HG02610 (cell line): ENCODE measurements at regions not wholly inside any gene's neighbourhood (a gene's known extent, or its start where the extent isn't known, plus 50 kb on each side); places are given as distances from the start of the nearest gene placed in this dataset.
"Not testable (repeated sequence)": the region's sequence is repeated elsewhere in the genome, so short reads cannot be mapped to it uniquely, and the experiment has no call there.

Source experiments
- ATAC-seq: cut with Tn5 transposase; IDR thresholded peaks from one replicate; pipeline ENCODE4 v1.9.1; 2021; ENCODE audit warnings: mild to moderate bottlenecking, moderate library complexity; ENCODE audit not compliant: unreplicated experiment

GRCh38 chr5:110288766-110289511, 437.5 kb downstream of the TMEM232 start:
- no peak for ATAC-seq

- ATAC-seq: no peak
Observed at GRCh38 chr5:110289512-110289810, 437.0 kb downstream of the TMEM232 start.

GRCh38 chr5:110290542-110290941, 435.9 kb downstream of the TMEM232 start:
- ATAC-seq: no peak

GRCh38 chr5:110294281-110294680, 432.2 kb downstream of the TMEM232 start:
- ATAC-seq: no peak

- no peak for ATAC-seq
Observed at GRCh38 chr5:110297152-110297670, 429.3 kb downstream of the TMEM232 start.

GRCh38 chr5:110304176-110304575, 422.3 kb downstream of the TMEM232 start:
- ATAC-seq: no peak

GRCh38 chr5:110306650-110307049, 419.8 kb downstream of the TMEM232 start:
- ATAC-seq: no peak

- no peak for ATAC-seq
Observed at GRCh38 chr5:110309222-110309621, 417.2 kb downstream of the TMEM232 start.

GRCh38 chr5:110316566-110316965, 409.9 kb downstream of the TMEM232 start:
- ATAC-seq: not testable (repeated sequence)

- ATAC-seq: no peak
Observed at GRCh38 chr5:110321117-110321516, 405.4 kb downstream of the TMEM232 start.

- no peak for ATAC-seq
Observed at GRCh38 chr5:110323357-110323756, 403.1 kb downstream of the TMEM232 start.

- no peak for ATAC-seq
Observed at GRCh38 chr5:110323832-110324231, 402.6 kb downstream of the TMEM232 start.

GRCh38 chr5:110324876-110325275, 401.6 kb downstream of the TMEM232 start:
- no peak for ATAC-seq

- no peak for ATAC-seq
Observed at GRCh38 chr5:110329955-110330525, 396.4 kb downstream of the TMEM232 start.

GRCh38 chr5:110333384-110333783, 393.1 kb downstream of the TMEM232 start:
- no peak for ATAC-seq

GRCh38 chr5:110335361-110336066, 391.0 kb downstream of the TMEM232 start:
- no peak for ATAC-seq

GRCh38 chr5:110338341-110339083, 388.0 kb downstream of the TMEM232 start:
- no peak for ATAC-seq

GRCh38 chr5:110339399-110339798, 387.1 kb downstream of the TMEM232 start:
- ATAC-seq: no peak

GRCh38 chr5:110341836-110342235, 384.6 kb downstream of the TMEM232 start:
- ATAC-seq: no peak

- ATAC-seq: no peak
Observed at GRCh38 chr5:110342683-110343082, 383.8 kb downstream of the TMEM232 start.

GRCh38 chr5:110343616-110344015, 382.9 kb downstream of the TMEM232 start:
- no peak for ATAC-seq
